Heart left ventricle (tissue), 13 donors: ENCODE measurements at regions not wholly inside any gene's neighbourhood (a gene's known extent, or its start where the extent isn't known, plus 50 kb on each side); places are given as distances from the start of the nearest gene placed in this dataset.

ENCODE experiments used
- POLR2A ChIP-seq, 2 donors: fragments of 450-650 bp; IDR thresholded peaks; one replicate each; pipeline ENCODE4 v1.6.1; 2017; ENCODE audit warnings: antibody characterized with exemption in 2 of 2, mild to moderate bottlenecking in 2 of 2, moderate library complexity in 2 of 2
- TF ChIP-seq, protein P1 (sequence below), 12 donors: fragments of 200-600 bp; sonication (generic) in 4 of 12; IDR thresholded peaks; one replicate each; pipeline versions ENCODE4 v1.5.0 to v1.8.0; 2018 to 2022; ENCODE audit warnings: antibody characterized with exemption in 12 of 12, mild to moderate bottlenecking in 5 of 12
- donor health status: ischemic (EF 13 %, LVEDD 7.1; RV severe dilation, severe dysfunction).
- donor health status: DM: no; HTN: yes; CAD: no.
- donor health status: DM: no; HTN: no; CAD: no.
- donor health status: ischemic (EF 25% LVEDD 6.9; RV normal size, moderate dysfunction).
- donor health status: ischemic (EF 25% LVEDD 5.7; RV mildly dilated, moderate dysfunction).
- donor health status: ischemic (EF 35%, LVEDD 5.7; RV mildly dilated, moderate dysfunction).
- donor health status: nonischemic (EF 11% LVEDD 7.7; RV severe dilation, severe dysfunction).
- donor health status: DM: yes; HTN: yes; CAD: no.
- donor health status: PGD.
- donor health status: ischemic (EF 29% LVEDD 5.4; RV normal size, mild dysfunction).
- donor health status: nonischemic (EF 23%, LVEDD 6.1; RV moderate dilation, normal function).

DNA sequence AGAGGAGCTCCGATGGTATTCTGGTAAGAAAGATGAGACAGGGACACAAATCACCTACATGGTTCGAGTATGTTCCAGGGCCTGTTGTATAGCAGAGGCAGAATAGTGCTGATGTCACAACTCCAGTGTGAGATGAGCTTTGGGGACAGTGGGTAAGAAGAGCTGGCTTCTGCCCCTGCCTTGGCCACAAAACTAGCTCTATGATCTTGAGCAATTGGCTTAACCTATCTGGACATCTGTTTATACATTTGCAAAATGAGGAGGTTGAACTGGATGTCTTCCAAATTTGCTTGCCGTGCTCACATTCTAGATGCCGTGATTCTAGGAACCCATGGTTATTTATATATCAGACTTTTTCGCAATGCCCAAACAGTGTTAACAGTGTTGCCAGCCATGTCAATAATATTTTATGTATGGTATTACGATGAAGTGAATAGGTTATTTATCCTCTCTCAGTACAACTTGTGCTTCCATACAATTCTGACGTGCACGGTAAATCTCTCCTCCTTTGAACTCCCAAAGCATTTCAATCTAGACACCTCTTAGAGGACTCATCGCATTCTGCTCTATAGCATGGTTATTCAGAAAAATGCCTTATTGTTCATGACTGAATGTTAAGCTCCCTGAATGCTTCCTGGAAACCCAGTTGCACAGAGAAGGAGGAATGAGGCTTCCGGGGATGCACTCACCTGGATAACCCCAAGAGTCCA lies 316.0 kb downstream of the FOXO1 start:
- TF ChIP-seq POLR2A (IDR thresholded peaks at IDR 0.05), result no peak
- TF ChIP-seq, protein P1, sequence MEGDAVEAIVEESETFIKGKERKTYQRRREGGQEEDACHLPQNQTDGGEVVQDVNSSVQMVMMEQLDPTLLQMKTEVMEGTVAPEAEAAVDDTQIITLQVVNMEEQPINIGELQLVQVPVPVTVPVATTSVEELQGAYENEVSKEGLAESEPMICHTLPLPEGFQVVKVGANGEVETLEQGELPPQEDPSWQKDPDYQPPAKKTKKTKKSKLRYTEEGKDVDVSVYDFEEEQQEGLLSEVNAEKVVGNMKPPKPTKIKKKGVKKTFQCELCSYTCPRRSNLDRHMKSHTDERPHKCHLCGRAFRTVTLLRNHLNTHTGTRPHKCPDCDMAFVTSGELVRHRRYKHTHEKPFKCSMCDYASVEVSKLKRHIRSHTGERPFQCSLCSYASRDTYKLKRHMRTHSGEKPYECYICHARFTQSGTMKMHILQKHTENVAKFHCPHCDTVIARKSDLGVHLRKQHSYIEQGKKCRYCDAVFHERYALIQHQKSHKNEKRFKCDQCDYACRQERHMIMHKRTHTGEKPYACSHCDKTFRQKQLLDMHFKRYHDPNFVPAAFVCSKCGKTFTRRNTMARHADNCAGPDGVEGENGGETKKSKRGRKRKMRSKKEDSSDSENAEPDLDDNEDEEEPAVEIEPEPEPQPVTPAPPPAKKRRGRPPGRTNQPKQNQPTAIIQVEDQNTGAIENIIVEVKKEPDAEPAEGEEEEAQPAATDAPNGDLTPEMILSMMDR (IDR thresholded peaks at IDR 0.05), result no peak
